Astrocyte of the cerebellum (primary cell): ENCODE measurements at regions not wholly inside any gene's neighbourhood (a gene's known extent, or its start where the extent isn't known, plus 50 kb on each side); places are given as distances from the start of the nearest gene placed in this dataset.

Experiments used
- DNase-seq: peaks from one replicate; pipeline ENCODE4 v3.0.0-alpha.2; 2011; ENCODE audit warnings: low read depth
- H3K4me3 ChIP-seq: 2 replicates; pipeline ENCODE4 v1.5.1; 2011; ENCODE audit warnings: mild to moderate bottlenecking, low read depth, low read length, moderate library complexity
- in situ Hi-C: cut with HindIII; loops from 2 replicates; pipeline ENCODE4 v1.10.0; 2017; ENCODE audit warnings: low sequenced_read_pairs
- TF ChIP-seq, protein P1 (sequence below): IDR thresholded peaks from 2 replicates; pipeline ENCODE4 v1.5.1; 2012; ENCODE audit warnings: low read length, low read depth, moderate library complexity, mild to moderate bottlenecking; ENCODE audit errors: missing control alignments

DNA sequence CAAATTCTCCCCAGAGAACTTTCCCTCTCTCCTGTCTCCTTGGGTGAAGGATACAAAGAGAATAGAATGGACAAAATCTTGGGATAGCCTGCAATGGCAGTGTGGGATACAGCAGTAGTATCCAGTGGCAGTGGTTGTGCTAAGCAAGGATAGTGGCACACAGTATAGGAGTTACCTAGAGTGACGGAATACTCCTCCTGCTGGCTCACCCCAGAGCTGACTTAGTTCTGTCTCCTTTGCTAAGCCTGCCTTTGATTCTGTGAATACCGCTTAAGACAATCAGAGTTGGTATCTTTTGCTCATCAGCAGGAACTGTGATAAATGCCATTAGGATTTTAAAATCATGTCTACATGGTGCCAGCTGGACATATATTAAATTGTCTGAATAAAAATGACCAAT is 404.3 kb downstream of the JRKL start:
- TF ChIP-seq, protein P1, sequence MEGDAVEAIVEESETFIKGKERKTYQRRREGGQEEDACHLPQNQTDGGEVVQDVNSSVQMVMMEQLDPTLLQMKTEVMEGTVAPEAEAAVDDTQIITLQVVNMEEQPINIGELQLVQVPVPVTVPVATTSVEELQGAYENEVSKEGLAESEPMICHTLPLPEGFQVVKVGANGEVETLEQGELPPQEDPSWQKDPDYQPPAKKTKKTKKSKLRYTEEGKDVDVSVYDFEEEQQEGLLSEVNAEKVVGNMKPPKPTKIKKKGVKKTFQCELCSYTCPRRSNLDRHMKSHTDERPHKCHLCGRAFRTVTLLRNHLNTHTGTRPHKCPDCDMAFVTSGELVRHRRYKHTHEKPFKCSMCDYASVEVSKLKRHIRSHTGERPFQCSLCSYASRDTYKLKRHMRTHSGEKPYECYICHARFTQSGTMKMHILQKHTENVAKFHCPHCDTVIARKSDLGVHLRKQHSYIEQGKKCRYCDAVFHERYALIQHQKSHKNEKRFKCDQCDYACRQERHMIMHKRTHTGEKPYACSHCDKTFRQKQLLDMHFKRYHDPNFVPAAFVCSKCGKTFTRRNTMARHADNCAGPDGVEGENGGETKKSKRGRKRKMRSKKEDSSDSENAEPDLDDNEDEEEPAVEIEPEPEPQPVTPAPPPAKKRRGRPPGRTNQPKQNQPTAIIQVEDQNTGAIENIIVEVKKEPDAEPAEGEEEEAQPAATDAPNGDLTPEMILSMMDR, result no peak

DNA sequence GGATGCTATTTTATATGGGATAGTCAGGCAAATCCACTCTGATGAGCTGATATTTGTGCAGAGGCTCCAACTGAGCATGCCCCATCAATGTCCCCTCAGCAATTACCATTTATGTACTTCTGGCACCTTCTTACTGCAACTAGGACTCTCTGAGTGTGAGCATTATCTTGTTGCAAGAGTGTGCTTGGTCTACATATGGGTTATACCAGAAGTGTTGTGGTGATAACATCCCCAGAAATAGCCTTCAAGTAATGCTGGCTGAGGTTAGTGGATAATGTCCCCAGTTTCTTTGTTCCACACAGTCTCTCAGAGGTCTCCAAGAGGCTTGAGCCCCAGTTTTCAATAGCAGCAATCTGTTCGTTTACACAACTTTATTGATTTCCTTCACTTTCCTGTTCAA is 408.6 kb downstream of the JRKL start:
- in situ Hi-C loops, result no loop called here
- DNase-seq, result no peak
- no peak overlapping the region for H3K4me3 ChIP-seq
- TF ChIP-seq, protein P1, result no peak

More for the DNA sequence above, 404.3 kb downstream of the JRKL start:
- in situ Hi-C loops, result no loop called here
- DNase-seq, result no peak
- no peak overlapping the region for H3K4me3 ChIP-seq

DNA sequence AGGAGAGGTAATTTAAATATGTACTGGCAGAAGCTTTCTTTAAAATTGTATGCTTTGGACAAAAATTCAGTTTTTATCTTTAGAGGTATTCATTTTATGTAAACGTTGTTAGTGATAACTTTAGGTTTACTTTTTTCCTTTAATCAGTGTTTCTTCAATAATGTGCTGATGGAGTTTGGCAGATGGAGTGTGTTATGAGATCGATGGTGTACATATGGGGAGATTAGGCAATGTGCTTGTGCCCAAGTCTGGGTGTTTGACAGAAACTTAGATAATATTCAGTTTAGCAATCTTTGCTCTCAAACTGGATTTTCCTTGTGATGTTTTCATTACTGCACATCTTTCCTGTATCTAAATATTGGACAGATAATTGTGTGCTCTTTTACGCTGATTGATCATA is 425.4 kb downstream of the JRKL start:
- in situ Hi-C loops, result no loop called here
- no peak for DNase-seq
- TF ChIP-seq, protein P1, result no peak
- no peak overlapping the region for H3K4me3 ChIP-seq

DNA sequence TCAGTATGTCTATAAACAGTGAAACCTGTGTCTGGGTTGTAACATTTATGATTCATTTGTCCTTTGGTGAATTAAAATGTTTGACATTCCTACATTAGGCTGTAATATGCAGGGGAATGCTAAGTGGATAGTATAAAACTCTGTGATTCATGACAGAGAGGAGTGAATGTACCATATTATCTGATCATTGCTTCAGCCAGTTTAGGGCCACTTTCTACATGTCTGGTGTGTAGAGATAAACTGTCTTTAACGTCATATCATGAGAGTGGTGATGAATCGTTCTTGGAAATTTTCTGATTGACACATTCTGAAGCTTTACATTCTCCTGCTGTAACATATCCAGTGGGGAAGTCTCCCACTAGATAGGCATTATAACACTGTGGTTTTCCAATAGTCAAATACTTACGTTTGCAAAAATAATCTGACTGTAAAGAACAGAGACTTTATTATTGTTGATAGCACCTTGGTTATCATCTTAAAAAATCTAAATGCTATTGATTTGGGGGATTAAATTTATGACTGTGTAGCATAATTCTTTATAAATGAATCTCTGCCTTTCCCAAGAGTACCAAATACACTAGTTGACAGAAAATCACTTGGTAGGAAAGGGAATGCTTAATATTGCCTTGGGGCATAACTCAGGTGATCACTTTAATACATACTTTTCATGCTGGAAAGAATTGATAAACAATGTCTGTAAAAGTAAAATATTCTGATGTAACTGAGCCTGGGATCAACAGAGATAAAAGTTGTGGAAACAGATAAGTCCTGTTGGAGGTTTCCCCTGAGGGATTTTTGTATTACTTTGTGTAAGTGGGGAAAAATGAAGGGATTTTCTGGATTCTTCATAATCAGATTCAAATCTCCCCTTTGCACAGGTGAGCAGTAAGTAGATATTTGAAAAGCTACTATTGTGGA is 427.9 kb downstream of the JRKL start:
- in situ Hi-C loops, result no loop called here
- no peak overlapping the region for H3K4me3 ChIP-seq
- TF ChIP-seq, protein P1, result no peak
- no peak for DNase-seq

DNA sequence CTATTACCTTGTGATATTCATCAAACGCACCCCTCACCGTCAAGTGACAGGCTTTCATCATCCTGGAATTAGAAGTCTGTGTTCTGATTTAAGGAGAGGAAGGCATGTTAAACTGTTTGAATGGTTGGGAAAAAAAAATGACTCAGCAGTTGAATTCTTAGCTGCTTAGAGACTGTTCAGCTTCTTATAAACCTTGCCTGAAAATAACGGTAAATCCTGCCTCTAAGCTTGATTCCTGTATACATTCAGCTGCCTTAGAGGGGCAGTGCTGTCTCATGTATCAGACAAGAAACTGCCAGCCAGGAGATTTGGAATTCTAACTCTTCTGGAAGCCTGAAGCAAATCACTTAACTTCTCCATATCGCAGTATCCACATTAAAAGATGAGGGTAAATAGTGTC is 437.4 kb downstream of the JRKL start:
- TF ChIP-seq, protein P1, result no peak
- in situ Hi-C loops, result no loop called here
- H3K4me3 ChIP-seq, result no peak overlapping the region
- DNase-seq, result no peak

DNA sequence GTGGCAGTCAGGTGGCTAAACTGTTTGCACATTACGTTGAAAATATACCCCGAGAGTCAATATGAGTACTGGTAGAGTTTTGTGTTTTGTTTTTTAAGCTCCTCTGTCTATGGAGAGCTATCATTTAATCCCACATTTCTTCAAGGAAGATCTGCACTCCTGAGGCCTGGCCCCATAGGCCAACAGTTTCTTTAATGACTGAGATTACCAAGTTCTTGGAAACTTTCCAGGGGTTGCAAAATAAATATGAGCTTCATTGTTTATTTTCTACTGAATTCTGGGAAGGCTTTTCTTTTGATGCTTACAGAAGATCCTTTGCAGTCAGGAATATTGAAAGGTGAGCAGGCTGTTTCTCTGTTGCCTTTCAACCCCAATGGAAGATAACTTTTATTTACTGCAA is 452.0 kb downstream of the JRKL start:
- H3K4me3 ChIP-seq, result no peak overlapping the region
- in situ Hi-C loops, result no loop called here
- no peak for DNase-seq
- TF ChIP-seq, protein P1, result no peak
